C4-2B (cell line): ENCODE measurements at regions not wholly inside any gene's neighbourhood (a gene's known extent, or its start where the extent isn't known, plus 50 kb on each side); places are given as distances from the start of the nearest gene placed in this dataset.

ENCODE experiments used
- CTCF ChIP-seq: fragments of 450-650 bp; conservative IDR thresholded peaks from 2 replicates; pipeline ENCODE4 v1.5.1; 2017; ENCODE audit warnings: mild to moderate bottlenecking
- ZFX ChIP-seq: fragments of 450-650 bp; IDR thresholded peaks from 2 replicates; pipeline ENCODE4 v1.6.1; 2017

DNA sequence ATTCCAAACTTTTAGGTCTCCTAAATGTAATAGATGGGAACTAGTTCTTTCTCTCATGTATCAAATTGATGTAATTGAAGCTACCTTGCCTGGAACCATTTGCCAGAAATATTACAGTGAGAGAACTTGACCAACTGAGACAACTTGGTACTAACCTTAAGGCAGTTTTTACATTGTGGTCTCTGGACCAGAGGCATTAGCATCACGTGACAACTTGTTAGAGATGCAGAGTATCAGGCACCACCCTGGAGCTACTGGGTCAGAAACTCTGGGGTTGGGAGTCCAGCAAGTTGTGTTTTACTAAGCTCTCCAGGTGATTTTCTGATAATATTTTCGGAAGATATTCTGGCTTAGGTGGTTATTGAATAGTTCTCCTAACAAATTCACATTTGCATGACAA lies 982.1 kb upstream of the SLC35B3 start:
- no peak for TF ChIP-seq CTCF
- no peak for TF ChIP-seq ZFX
